Stomach (tissue), 8 donors: ENCODE measurements at regions not wholly inside any gene's neighbourhood (a gene's known extent, or its start where the extent isn't known, plus 50 kb on each side); places are given as distances from the start of the nearest gene placed in this dataset.

ENCODE experiments used
- DNase-seq, 2 donors: peaks; one replicate each; pipeline versions ENCODE4 v3.0.0 to v3.0.0-alpha.2; 2013 to 2019
- H3K27ac ChIP-seq, 5 donors: fragments of 200-600 bp in 4 of 5; sonication (generic) in 4 of 5; one replicate each; pipeline ENCODE4 v1.5.1; 2013 to 2019; ENCODE audit warnings: mild to moderate bottlenecking in 1 of 5, moderate library complexity in 1 of 5
- H3K27me3 ChIP-seq, 3 donors: fragments of 200-600 bp; sonication (generic); one replicate each; pipeline ENCODE4 v1.5.1; 2017 to 2019; ENCODE audit warnings: mixed run types in 1 of 3
- H3K36me3 ChIP-seq, 4 donors: fragments of 200-600 bp; sonication (generic); 1 replicate in 3 of 4; 2 replicates in 1 of 4; pipeline ENCODE4 v1.5.1; 2016 to 2019
- H3K4me1 ChIP-seq, 4 donors: fragments of 200-600 bp; sonication (generic); one replicate each; pipeline ENCODE4 v1.5.1; 2016 to 2019
- H3K4me3 ChIP-seq, 4 donors: fragments of 200-600 bp; sonication (generic) in 3 of 4; one replicate each; pipeline ENCODE4 v1.5.1; 2016 to 2019; ENCODE audit warnings: mild to moderate bottlenecking in 1 of 4
- H3K9me3 ChIP-seq, 4 donors: fragments of 200-600 bp; sonication (generic); one replicate each; pipeline ENCODE4 v1.5.1; 2016 to 2019
- CTCF ChIP-seq, 7 experiments: fragments of 450-650 bp in 4 of 7; fragments of 200-600 bp in 3 of 7; sonication (generic) in 3 of 7; IDR thresholded peaks; one replicate each; pipeline ENCODE4 v1.5.1; 2016 to 2019; ENCODE audit warnings: antibody characterized with exemption in 7 of 7, control low read depth in 2 of 7, mild to moderate bottlenecking in 1 of 7
- EP300 ChIP-seq: sonication (generic); formaldehyde crosslinking; IDR thresholded peaks from one replicate; pipeline ENCODE4 v1.6.1; 2017; ENCODE audit warnings: antibody characterized with exemption
- POLR2A ChIP-seq, 4 donors: fragments of 450-650 bp; IDR thresholded peaks; one replicate each; pipeline ENCODE4 v1.6.1; 2016; ENCODE audit warnings: antibody characterized with exemption in 4 of 4, control low read depth in 2 of 4, mild to moderate bottlenecking in 1 of 4, moderate library complexity in 1 of 4
- POLR2AphosphoS5 ChIP-seq, 3 donors: sonication (generic); formaldehyde crosslinking; IDR thresholded peaks; one replicate each; pipeline ENCODE4 v1.6.1; 2016; ENCODE audit warnings: antibody characterized with exemption in 3 of 3
- WGBS, 5 donors: extraction: QIAGEN DNeasy Blood & Tissue Kit in 3 of 5; methylation state at CpG; one replicate each; pipeline versions ENCODE4 v1.1.5 to v1.1.7; 2013 to 2018; 5-methylcytosine and 5-hydroxymethylcytosine counted together
- intact Hi-C: fragments of 100-400 bp; cut with DNase I; formaldehyde crosslinking; loops from one replicate; pipeline ENCODE4 v1.15.1; 2023; ENCODE audit warnings: low total_unique reads
- donor health status: healthy with polysubstance abuse.
- donor health status: Bipolar disorder and iron deficiency.
- donor health status: healthy.

- 69 to 86% (median 78%) methylated on average over 3 of the region's 3 CpGs for WGBS, 5 donors
- Histone ChIP-seq H3K4me3 (no peak overlapping the region), H3K27me3 (no peaks in the 10 kb centered on the region), H3K27ac (no peak overlapping the region), H3K9me3 (no peaks in the 10 kb centered on the region), H3K4me1 (no peaks in the 10 kb centered on the region), H3K36me3 (no peaks in the 10 kb centered on the region)
- no peak for TF ChIP-seq POLR2AphosphoS5 (IDR thresholded peaks at IDR 0.05)
- TF ChIP-seq EP300, result no peak
- no peak for TF ChIP-seq CTCF (IDR thresholded peaks at IDR 0.05)
- no peak for TF ChIP-seq POLR2A (IDR thresholded peaks at IDR 0.05)
- DNase-seq, result no peak
- intact Hi-C loops, result no loop called here
Measured at GRCh38 chr19:28148554-28148953, 1064.4 kb downstream of the UQCRFS1 start.

- TF ChIP-seq CTCF (IDR thresholded peaks at IDR 0.05) (no peak), EP300 (no peak), POLR2AphosphoS5 (IDR thresholded peaks at IDR 0.05) (no peak), POLR2A (IDR thresholded peaks at IDR 0.05) (no peak)
- intact Hi-C loops, result no loop called here
- peaks cover 0 to 4% (median 0%) of the 10 kb centered on the region in 3 donors for H3K27me3 ChIP-seq
- DNase-seq, result no peak
- H3K4me3 ChIP-seq, result no peak overlapping the region
- 50 to 90% (median 82%) methylated on average over 1 of the region's 1 CpG for WGBS, 5 donors
- no peak overlapping the region for H3K27ac ChIP-seq
- no peaks in the 10 kb centered on the region for H3K36me3 ChIP-seq
- H3K9me3 ChIP-seq, result peaks cover 0 to 6% (median 3%) of the 10 kb centered on the region in 4 donors
- no peaks in the 10 kb centered on the region for H3K4me1 ChIP-seq
Measured at GRCh38 chr19:28142258-28142657, 1070.7 kb downstream of the UQCRFS1 start.

- no peak for DNase-seq
- intact Hi-C loops, result no loop called here
- Histone ChIP-seq H3K4me3 (no peak overlapping the region), H3K9me3 (peaks cover 0 to 6% (median 3%) of the 10 kb centered on the region in 4 donors), H3K27ac (no peak overlapping the region), H3K36me3 (no peaks in the 10 kb centered on the region), H3K27me3 (peaks cover 0 to 4% (median 0%) of the 10 kb centered on the region in 3 donors), H3K4me1 (no peaks in the 10 kb centered on the region)
- WGBS, 5 donors, result 28 to 42% (median 34%) methylated on average over 4 of the region's 4 CpGs
- no peak for TF ChIP-seq EP300
- no peak for TF ChIP-seq CTCF (IDR thresholded peaks at IDR 0.05)
- TF ChIP-seq POLR2A (IDR thresholded peaks at IDR 0.05), result no peak
- no peak for TF ChIP-seq POLR2AphosphoS5 (IDR thresholded peaks at IDR 0.05)
Measured at GRCh38 chr19:28140201-28140600, 1072.8 kb downstream of the UQCRFS1 start.

GRCh38 chr19:28137772-28138171 is 1075.2 kb downstream of the UQCRFS1 start:
- TF ChIP-seq POLR2A (IDR thresholded peaks at IDR 0.05) (no peak), EP300 (no peak), CTCF (IDR thresholded peaks at IDR 0.05) (no peak), POLR2AphosphoS5 (IDR thresholded peaks at IDR 0.05) (no peak)
- intact Hi-C loops, result no loop called here
- H3K36me3 ChIP-seq, result no peaks in the 10 kb centered on the region
- H3K27ac ChIP-seq, result no peak overlapping the region
- no peaks in the 10 kb centered on the region for H3K4me1 ChIP-seq
- H3K4me3 ChIP-seq, result no peak overlapping the region
- peaks cover 0 to 4% (median 0%) of the 10 kb centered on the region in 3 donors for H3K27me3 ChIP-seq
- peaks cover 0 to 6% (median 3%) of the 10 kb centered on the region in 4 donors for H3K9me3 ChIP-seq
- WGBS, 5 donors, result 73 to 86% (median 82%) methylated on average over 4 of the region's 4 CpGs
- no peak for DNase-seq
